Ovary (tissue), 3 donors: ENCODE measurements at regions not wholly inside any gene's neighbourhood (a gene's known extent, or its start where the extent isn't known, plus 50 kb on each side); places are given as distances from the start of the nearest gene placed in this dataset.

Experiments used
- EP300 ChIP-seq: sonication (generic); formaldehyde crosslinking; IDR thresholded peaks from one replicate; pipeline ENCODE4 v1.6.1; 2017; ENCODE audit warnings: antibody characterized with exemption
- POLR2A ChIP-seq: fragments of 450-650 bp; IDR thresholded peaks from one replicate; pipeline ENCODE4 v1.6.1; 2017; ENCODE audit warnings: antibody characterized with exemption, mild to moderate bottlenecking, moderate library complexity
- TF ChIP-seq, protein P1 (sequence below), 3 donors: fragments of 450-650 bp in 2 of 3; fragments of 200-600 bp in 1 of 3; IDR thresholded peaks; one replicate each; pipeline versions ENCODE4 v1.5.1 to v1.8.0; 2016 to 2022; ENCODE audit warnings: antibody characterized with exemption in 3 of 3, mild to moderate bottlenecking in 1 of 3
- donor health status: DM: no; HTN: no; CAD: no.

DNA sequence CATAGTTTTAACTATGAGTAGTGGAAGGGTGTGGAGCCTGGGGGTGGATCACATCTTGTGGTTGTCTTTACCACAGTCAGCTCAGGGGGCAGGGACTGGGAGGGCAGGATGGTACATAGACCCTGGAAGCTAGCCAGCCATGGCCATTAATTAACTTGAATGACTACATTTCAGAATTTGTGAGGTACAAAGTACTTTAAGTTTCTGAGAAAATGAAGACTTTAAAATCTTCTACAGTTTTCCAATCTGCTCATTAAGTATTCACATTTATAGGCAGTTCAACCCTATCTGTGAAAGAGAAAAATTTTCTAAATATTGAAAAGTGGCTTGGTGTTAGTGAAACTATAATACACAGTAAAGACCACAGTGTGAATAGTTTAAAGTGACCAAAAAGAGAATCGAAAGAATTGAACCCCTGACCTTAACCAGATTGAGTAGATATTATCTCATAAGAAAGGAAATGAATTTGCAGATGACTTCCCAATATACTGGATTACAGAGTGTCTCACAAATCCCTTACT lies 234.2 kb upstream of the MEF2C start:
- TF ChIP-seq, protein P1, sequence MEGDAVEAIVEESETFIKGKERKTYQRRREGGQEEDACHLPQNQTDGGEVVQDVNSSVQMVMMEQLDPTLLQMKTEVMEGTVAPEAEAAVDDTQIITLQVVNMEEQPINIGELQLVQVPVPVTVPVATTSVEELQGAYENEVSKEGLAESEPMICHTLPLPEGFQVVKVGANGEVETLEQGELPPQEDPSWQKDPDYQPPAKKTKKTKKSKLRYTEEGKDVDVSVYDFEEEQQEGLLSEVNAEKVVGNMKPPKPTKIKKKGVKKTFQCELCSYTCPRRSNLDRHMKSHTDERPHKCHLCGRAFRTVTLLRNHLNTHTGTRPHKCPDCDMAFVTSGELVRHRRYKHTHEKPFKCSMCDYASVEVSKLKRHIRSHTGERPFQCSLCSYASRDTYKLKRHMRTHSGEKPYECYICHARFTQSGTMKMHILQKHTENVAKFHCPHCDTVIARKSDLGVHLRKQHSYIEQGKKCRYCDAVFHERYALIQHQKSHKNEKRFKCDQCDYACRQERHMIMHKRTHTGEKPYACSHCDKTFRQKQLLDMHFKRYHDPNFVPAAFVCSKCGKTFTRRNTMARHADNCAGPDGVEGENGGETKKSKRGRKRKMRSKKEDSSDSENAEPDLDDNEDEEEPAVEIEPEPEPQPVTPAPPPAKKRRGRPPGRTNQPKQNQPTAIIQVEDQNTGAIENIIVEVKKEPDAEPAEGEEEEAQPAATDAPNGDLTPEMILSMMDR (IDR thresholded peaks at IDR 0.05): no peak
- TF ChIP-seq POLR2A (no peak), EP300 (no peak)
